ENCODE measurements at regions not wholly inside any gene's neighbourhood (a gene's known extent, or its start where the extent isn't known, plus 50 kb on each side); places are given as distances from the start of the nearest gene placed in this dataset.
"Not testable (repeated sequence)": the region's sequence is repeated elsewhere in the genome, so short reads cannot be mapped to it uniquely, and the experiment has no call there.

GRCh38 chr13:50626101-50626547 is 217.4 kb downstream of the DLEU7 start:
- ATAC-seq (no peak), DNase-seq (no peak)
- no peaks in the 10 kb centered on the region for H3K36me3 Mint-ChIP-seq (ENCODE audit: low read depth)
- H3K4me3 Mint-ChIP-seq, result no peak overlapping the region
- no peaks in the 10 kb centered on the region for H3K27me3 Mint-ChIP-seq
- intact Hi-C loops (cut with micrococcal nuclease), result no loop called here
- ChIA-PET POLR2A (interaction anchor here (0.7 kb wide), 1 partner anchor 10 kb away, joined by 3 read pairs; no protein-coding TSS in a partner anchor), CTCF (no interaction called here)
- no peaks in the 10 kb centered on the region for H3K9me3 Mint-ChIP-seq
- TF ChIP-seq, protein P1, sequence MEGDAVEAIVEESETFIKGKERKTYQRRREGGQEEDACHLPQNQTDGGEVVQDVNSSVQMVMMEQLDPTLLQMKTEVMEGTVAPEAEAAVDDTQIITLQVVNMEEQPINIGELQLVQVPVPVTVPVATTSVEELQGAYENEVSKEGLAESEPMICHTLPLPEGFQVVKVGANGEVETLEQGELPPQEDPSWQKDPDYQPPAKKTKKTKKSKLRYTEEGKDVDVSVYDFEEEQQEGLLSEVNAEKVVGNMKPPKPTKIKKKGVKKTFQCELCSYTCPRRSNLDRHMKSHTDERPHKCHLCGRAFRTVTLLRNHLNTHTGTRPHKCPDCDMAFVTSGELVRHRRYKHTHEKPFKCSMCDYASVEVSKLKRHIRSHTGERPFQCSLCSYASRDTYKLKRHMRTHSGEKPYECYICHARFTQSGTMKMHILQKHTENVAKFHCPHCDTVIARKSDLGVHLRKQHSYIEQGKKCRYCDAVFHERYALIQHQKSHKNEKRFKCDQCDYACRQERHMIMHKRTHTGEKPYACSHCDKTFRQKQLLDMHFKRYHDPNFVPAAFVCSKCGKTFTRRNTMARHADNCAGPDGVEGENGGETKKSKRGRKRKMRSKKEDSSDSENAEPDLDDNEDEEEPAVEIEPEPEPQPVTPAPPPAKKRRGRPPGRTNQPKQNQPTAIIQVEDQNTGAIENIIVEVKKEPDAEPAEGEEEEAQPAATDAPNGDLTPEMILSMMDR (IDR thresholded peaks at IDR 0.05), result no peak
- no peak overlapping the region for H3K27ac Mint-ChIP-seq
- H3K4me1 Mint-ChIP-seq (ENCODE audit: low read depth), result no peaks in the 10 kb centered on the region

GRCh38 chr13:50627111-50627510 is 216.4 kb downstream of the DLEU7 start:
- DNase-seq, result no peak
- TF ChIP-seq, protein P1 (IDR thresholded peaks at IDR 0.05), result no peak
- intact Hi-C loops (cut with micrococcal nuclease), result no loop called here
- Mint-ChIP-seq H3K4me3 (no peak overlapping the region), H3K4me1 (ENCODE audit: low read depth) (no peaks in the 10 kb centered on the region), H3K27ac (no peak overlapping the region), H3K27me3 (no peaks in the 10 kb centered on the region), H3K36me3 (ENCODE audit: low read depth) (no peaks in the 10 kb centered on the region), H3K9me3 (no peaks in the 10 kb centered on the region)
- ATAC-seq, result no peak
- ChIA-PET CTCF (no interaction called here), POLR2A (interaction anchor here (0.7 kb wide), 1 partner anchor 11 kb away, joined by 3 read pairs; no protein-coding TSS in a partner anchor)

DNA sequence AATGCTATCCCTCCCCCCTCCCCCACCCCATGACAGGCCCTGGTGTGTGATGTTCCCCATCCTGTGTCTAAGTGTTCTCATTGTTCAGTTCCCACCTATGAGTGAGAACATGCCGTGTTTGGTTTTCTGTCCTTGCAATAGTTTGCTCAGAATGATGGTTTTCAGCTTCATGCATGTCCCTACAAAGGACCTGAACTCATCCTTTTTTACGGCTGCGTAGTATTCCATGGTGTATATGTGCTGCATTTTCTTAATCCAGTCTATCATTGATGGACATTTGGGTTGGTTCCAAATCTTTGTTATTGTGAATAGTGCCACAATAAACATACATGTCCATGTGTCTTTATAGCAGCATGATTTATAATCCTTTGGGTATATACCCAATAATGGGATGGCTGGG is 215.0 kb downstream of the DLEU7 start:
- H3K27ac Mint-ChIP-seq; POLR2A ChIA-PET; H3K27me3 Mint-ChIP-seq; H3K4me1 Mint-ChIP-seq (ENCODE audit: low read depth); H3K9me3 Mint-ChIP-seq; ATAC-seq; H3K36me3 Mint-ChIP-seq (ENCODE audit: low read depth); CTCF ChIA-PET; DNase-seq; intact Hi-C loops (cut with micrococcal nuclease); H3K4me3 Mint-ChIP-seq: not testable (repeated sequence)

DNA sequence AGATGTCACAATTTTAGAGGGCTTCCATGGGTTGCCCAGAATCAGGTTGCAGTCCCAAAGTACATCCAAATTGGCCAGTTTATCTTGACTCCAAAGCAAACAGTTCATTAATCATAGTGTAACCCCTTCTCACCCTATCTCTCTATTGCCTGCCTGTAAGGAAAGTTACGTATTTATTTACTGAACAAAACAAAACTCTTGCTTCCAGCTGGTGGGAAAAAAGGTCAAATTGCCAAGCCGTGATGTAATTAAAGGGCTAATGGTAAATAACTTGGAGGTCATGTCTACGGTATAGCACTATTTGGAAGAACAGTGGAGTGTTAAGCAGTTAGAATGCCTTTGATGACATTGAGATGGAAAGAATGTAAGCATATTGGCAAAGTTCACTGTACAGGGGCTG is 214.0 kb downstream of the DLEU7 start:
- Mint-ChIP-seq H3K36me3 (ENCODE audit: low read depth) (no peaks in the 10 kb centered on the region), H3K27me3 (no peaks in the 10 kb centered on the region), H3K27ac (no peak overlapping the region), H3K4me1 (ENCODE audit: low read depth) (no peaks in the 10 kb centered on the region), H3K4me3 (no peak overlapping the region), H3K9me3 (no peaks in the 10 kb centered on the region)
- intact Hi-C loops (cut with micrococcal nuclease), result no loop called here
- DNase-seq (no peak), ATAC-seq (no peak)
- TF ChIP-seq, protein P1 (IDR thresholded peaks at IDR 0.05), result no peak
- ChIA-PET CTCF (no interaction called here), POLR2A (interaction anchor here (0.7 kb wide), 1 partner anchor 983 kb away, joined by 3 read pairs; no protein-coding TSS in a partner anchor)

DNA sequence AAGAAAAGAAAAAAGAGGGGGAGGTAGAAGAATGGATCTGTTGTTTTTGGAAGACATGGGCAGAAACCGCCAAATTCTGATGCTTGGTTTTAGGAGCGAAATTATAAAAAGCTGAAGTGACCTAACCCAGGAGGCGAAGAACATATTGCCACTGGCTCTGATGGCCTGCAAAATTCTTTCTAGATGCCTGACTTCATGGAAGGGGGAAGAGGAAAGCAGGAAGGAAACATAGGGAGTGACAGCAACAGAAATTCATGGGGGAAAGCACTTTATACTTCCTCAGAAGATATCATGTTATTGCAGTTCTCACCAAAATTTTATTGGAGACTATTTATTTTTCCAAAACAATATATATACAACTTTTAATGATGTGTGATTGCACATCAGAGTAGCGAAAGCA is 213.5 kb downstream of the DLEU7 start:
- POLR2A ChIA-PET, result no interaction called here
- Mint-ChIP-seq H3K9me3 (no peaks in the 10 kb centered on the region), H3K27me3 (no peaks in the 10 kb centered on the region), H3K27ac (no peak overlapping the region), H3K4me1 (ENCODE audit: low read depth) (no peaks in the 10 kb centered on the region), H3K4me3 (no peak overlapping the region), H3K36me3 (ENCODE audit: low read depth) (no peaks in the 10 kb centered on the region)
- DNase-seq (no peak), ATAC-seq (no peak)
- intact Hi-C loops (cut with micrococcal nuclease), result no loop called here
- CTCF ChIA-PET, result no interaction called here
- TF ChIP-seq, protein P1 (IDR thresholded peaks at IDR 0.05), result no peak

GRCh38 chr13:50631041-50631440 is 212.5 kb downstream of the DLEU7 start:
- no peak overlapping the region for H3K27ac Mint-ChIP-seq
- intact Hi-C loops (cut with micrococcal nuclease), result no loop called here
- TF ChIP-seq, protein P1 (IDR thresholded peaks at IDR 0.05), result no peak
- H3K9me3 Mint-ChIP-seq, result no peaks in the 10 kb centered on the region
- H3K4me1 Mint-ChIP-seq (ENCODE audit: low read depth), result no peaks in the 10 kb centered on the region
- ATAC-seq (no peak), DNase-seq (no peak)
- no peaks in the 10 kb centered on the region for H3K36me3 Mint-ChIP-seq (ENCODE audit: low read depth)
- POLR2A ChIA-PET, result no interaction called here
- H3K4me3 Mint-ChIP-seq, result no peak overlapping the region
- H3K27me3 Mint-ChIP-seq, result no peaks in the 10 kb centered on the region
- CTCF ChIA-PET, result no interaction called here
